Activated naive CD8-positive, alpha-beta T cell (primary cell): ENCODE measurements at regions not wholly inside any gene's neighbourhood (a gene's known extent, or its start where the extent isn't known, plus 50 kb on each side); places are given as distances from the start of the nearest gene placed in this dataset.

Source experiments
- H3K27ac Mint-ChIP-seq: one replicate; pipeline ENCODE4 v1.8.0; 2021; ENCODE audit warnings: mixed read lengths
- H3K27me3 Mint-ChIP-seq: one replicate; pipeline ENCODE4 v1.8.0; 2021; ENCODE audit warnings: mixed read lengths
- H3K36me3 Mint-ChIP-seq: one replicate; pipeline ENCODE4 v1.8.0; 2021; ENCODE audit warnings: mixed read lengths
- H3K4me1 Mint-ChIP-seq: one replicate; pipeline ENCODE4 v1.8.0; 2021; ENCODE audit warnings: low read depth, mixed read lengths
- H3K4me3 Mint-ChIP-seq: one replicate; pipeline ENCODE4 v1.8.0; 2021; ENCODE audit warnings: mild to moderate bottlenecking, mixed read lengths
- H3K9me3 Mint-ChIP-seq: one replicate; pipeline ENCODE4 v1.8.0; 2021; ENCODE audit warnings: low read depth, mixed read lengths

GRCh38 chr4:23163647-23164436, 471.1 kb downstream of the GBA3 start:
- no peaks in the 10 kb centered on the region for H3K4me1 Mint-ChIP-seq
- no peaks in the 10 kb centered on the region for H3K27me3 Mint-ChIP-seq

GRCh38 chr4:23162275-23162674, 469.5 kb downstream of the GBA3 start:
- Mint-ChIP-seq H3K9me3 (peaks cover 5% of the 10 kb centered on the region), H3K27me3 (no peaks in the 10 kb centered on the region), H3K4me1 (no peaks in the 10 kb centered on the region), H3K27ac (no peak overlapping the region), H3K36me3 (no peaks in the 10 kb centered on the region), H3K4me3 (no peak overlapping the region)

More at GRCh38 chr4:23163647-23164436, 471.1 kb downstream of the GBA3 start:
- Mint-ChIP-seq H3K9me3 (no peaks in the 10 kb centered on the region), H3K36me3 (no peaks in the 10 kb centered on the region), H3K27ac (no peak overlapping the region), H3K4me3 (no peak overlapping the region)

GRCh38 chr4:23161787-23162186, 469.1 kb downstream of the GBA3 start:
- no peak overlapping the region for H3K4me3 Mint-ChIP-seq
- H3K4me1 Mint-ChIP-seq, result no peaks in the 10 kb centered on the region
- no peak overlapping the region for H3K27ac Mint-ChIP-seq
- no peaks in the 10 kb centered on the region for H3K27me3 Mint-ChIP-seq
- peaks cover 5% of the 10 kb centered on the region for H3K9me3 Mint-ChIP-seq
- no peaks in the 10 kb centered on the region for H3K36me3 Mint-ChIP-seq

GRCh38 chr4:23153076-23153475, 460.3 kb downstream of the GBA3 start:
- Mint-ChIP-seq H3K27ac (no peak overlapping the region), H3K4me1 (no peaks in the 10 kb centered on the region), H3K36me3 (no peaks in the 10 kb centered on the region), H3K4me3 (no peak overlapping the region), H3K27me3 (no peaks in the 10 kb centered on the region), H3K9me3 (no peaks in the 10 kb centered on the region)

- Mint-ChIP-seq H3K36me3 (no peaks in the 10 kb centered on the region), H3K4me1 (no peaks in the 10 kb centered on the region), H3K9me3 (peaks cover 2% of the 10 kb centered on the region)
Measured at GRCh38 chr4:23149815-23150214, 457.1 kb downstream of the GBA3 start.

GRCh38 chr4:23144707-23145106, 452.0 kb downstream of the GBA3 start:
- H3K27ac Mint-ChIP-seq, result no peak overlapping the region
- no peaks in the 10 kb centered on the region for H3K4me1 Mint-ChIP-seq
- peaks cover 2% of the 10 kb centered on the region for H3K27me3 Mint-ChIP-seq
- H3K9me3 Mint-ChIP-seq, result peaks cover 4% of the 10 kb centered on the region
- H3K4me3 Mint-ChIP-seq, result no peak overlapping the region
- no peaks in the 10 kb centered on the region for H3K36me3 Mint-ChIP-seq

More at GRCh38 chr4:23149815-23150214, 457.1 kb downstream of the GBA3 start:
- peaks cover under 1% of the 10 kb centered on the region for H3K27me3 Mint-ChIP-seq
- H3K27ac Mint-ChIP-seq, result no peak overlapping the region
- no peak overlapping the region for H3K4me3 Mint-ChIP-seq

- Mint-ChIP-seq H3K4me3 (no peak overlapping the region), H3K36me3 (no peaks in the 10 kb centered on the region), H3K27ac (no peak overlapping the region), H3K27me3 (no peaks in the 10 kb centered on the region), H3K9me3 (no peaks in the 10 kb centered on the region), H3K4me1 (no peaks in the 10 kb centered on the region)
Measured at GRCh38 chr4:23135792-23136645, 443.3 kb downstream of the GBA3 start.

- no peaks in the 10 kb centered on the region for H3K27me3 Mint-ChIP-seq
- no peak overlapping the region for H3K27ac Mint-ChIP-seq
- no peak overlapping the region for H3K4me3 Mint-ChIP-seq
- H3K4me1 Mint-ChIP-seq, result no peaks in the 10 kb centered on the region
- no peaks in the 10 kb centered on the region for H3K9me3 Mint-ChIP-seq
- H3K36me3 Mint-ChIP-seq, result no peaks in the 10 kb centered on the region
Measured at GRCh38 chr4:23134331-23134730, 441.6 kb downstream of the GBA3 start.

- H3K36me3 Mint-ChIP-seq, result no peaks in the 10 kb centered on the region
- H3K4me3 Mint-ChIP-seq, result no peak overlapping the region
- H3K27me3 Mint-ChIP-seq, result no peaks in the 10 kb centered on the region
- no peak overlapping the region for H3K27ac Mint-ChIP-seq
- H3K4me1 Mint-ChIP-seq, result no peaks in the 10 kb centered on the region
- no peaks in the 10 kb centered on the region for H3K9me3 Mint-ChIP-seq
Measured at GRCh38 chr4:23130845-23131244, 438.1 kb downstream of the GBA3 start.

GRCh38 chr4:23125118-23125517, 432.4 kb downstream of the GBA3 start:
- Mint-ChIP-seq H3K9me3 (no peaks in the 10 kb centered on the region), H3K27ac (no peak overlapping the region), H3K4me3 (no peak overlapping the region), H3K27me3 (no peaks in the 10 kb centered on the region), H3K4me1 (no peaks in the 10 kb centered on the region), H3K36me3 (no peaks in the 10 kb centered on the region)

- no peaks in the 10 kb centered on the region for H3K9me3 Mint-ChIP-seq
- H3K4me1 Mint-ChIP-seq, result no peaks in the 10 kb centered on the region
- H3K27ac Mint-ChIP-seq, result no peak overlapping the region
- H3K36me3 Mint-ChIP-seq, result no peaks in the 10 kb centered on the region
- no peak overlapping the region for H3K4me3 Mint-ChIP-seq
- H3K27me3 Mint-ChIP-seq, result no peaks in the 10 kb centered on the region
Measured at GRCh38 chr4:23122666-23123400, 430.1 kb downstream of the GBA3 start.

- Mint-ChIP-seq H3K36me3 (no peaks in the 10 kb centered on the region), H3K9me3 (peaks cover 4% of the 10 kb centered on the region), H3K27ac (no peak overlapping the region), H3K4me3 (no peak overlapping the region), H3K4me1 (no peaks in the 10 kb centered on the region), H3K27me3 (no peaks in the 10 kb centered on the region)
Measured at GRCh38 chr4:23120374-23120773, 427.6 kb downstream of the GBA3 start.

GRCh38 chr4:23117826-23118225, 425.1 kb downstream of the GBA3 start:
- Mint-ChIP-seq H3K27me3 (peaks cover 2% of the 10 kb centered on the region), H3K36me3 (no peaks in the 10 kb centered on the region), H3K4me3 (no peak overlapping the region), H3K9me3 (peaks cover 4% of the 10 kb centered on the region), H3K27ac (no peak overlapping the region), H3K4me1 (no peaks in the 10 kb centered on the region)

GRCh38 chr4:23114538-23114937, 421.8 kb downstream of the GBA3 start:
- no peak overlapping the region for H3K27ac Mint-ChIP-seq
- H3K36me3 Mint-ChIP-seq, result no peaks in the 10 kb centered on the region
- no peaks in the 10 kb centered on the region for H3K4me1 Mint-ChIP-seq
- H3K9me3 Mint-ChIP-seq, result peaks cover 4% of the 10 kb centered on the region
- H3K27me3 Mint-ChIP-seq, result peaks cover 2% of the 10 kb centered on the region
- H3K4me3 Mint-ChIP-seq, result no peak overlapping the region

GRCh38 chr4:23113104-23113503, 420.4 kb downstream of the GBA3 start:
- H3K36me3 Mint-ChIP-seq, result no peaks in the 10 kb centered on the region
- peaks cover 2% of the 10 kb centered on the region for H3K27me3 Mint-ChIP-seq
- H3K27ac Mint-ChIP-seq, result no peak overlapping the region
- H3K4me3 Mint-ChIP-seq, result no peak overlapping the region
- no peaks in the 10 kb centered on the region for H3K4me1 Mint-ChIP-seq
- H3K9me3 Mint-ChIP-seq, result peaks cover 4% of the 10 kb centered on the region
